ENCODE measurements at regions not wholly inside any gene's neighbourhood (a gene's known extent, or its start where the extent isn't known, plus 50 kb on each side); places are given as distances from the start of the nearest gene placed in this dataset.
A peak's percentile ranks its signal among the peaks of the same experiment; 100 is the strongest.
"Not testable (repeated sequence)": the region's sequence is repeated elsewhere in the genome, so short reads cannot be mapped to it uniquely, and the experiment has no call there.

GRCh38 chr12:102298022-102298421 lies 100.4 kb upstream of the PMCH start:
- no peak for DNase-seq (ENCODE audit: low read depth, low spot score)

GRCh38 chr12:102297412-102297811 lies 99.8 kb upstream of the PMCH start:
- no peak for DNase-seq (ENCODE audit: low read depth, low spot score)

- no peak for DNase-seq (ENCODE audit: low read depth, low spot score)
Observed at GRCh38 chr12:102294568-102294967, 96.9 kb upstream of the PMCH start.

- not testable (repeated sequence) for DNase-seq (ENCODE audit: low read depth, low spot score)
Observed at GRCh38 chr12:102291498-102292440, 94.1 kb upstream of the PMCH start.

GRCh38 chr12:102289702-102290101 lies 92.1 kb upstream of the PMCH start:
- not testable (repeated sequence) for DNase-seq (ENCODE audit: low read depth, low spot score)

- no peak for DNase-seq (ENCODE audit: low read depth, low spot score)
Observed at GRCh38 chr12:102281231-102281630, 83.6 kb upstream of the PMCH start.

GRCh38 chr12:102255687-102256086 lies 58.1 kb upstream of the PMCH start:
- DNase-seq (ENCODE audit: low read depth, low spot score): not testable (repeated sequence)

GRCh38 chr12:102251005-102251404 lies 53.4 kb upstream of the PMCH start:
- not testable (repeated sequence) for DNase-seq (ENCODE audit: low read depth, low spot score)

- peak; percentile 6 for DNase-seq (ENCODE audit: low read depth, low spot score)
Observed at GRCh38 chr12:102249079-102249841, 51.6 kb upstream of the PMCH start.

Data from astrocyte of the hippocampus (primary cell).